SK-N-SH (cell line): ENCODE measurements at regions not wholly inside any gene's neighbourhood (a gene's known extent, or its start where the extent isn't known, plus 50 kb on each side); places are given as distances from the start of the nearest gene placed in this dataset.

Experiments used
- CTCF ChIA-PET: fragments of 300-600, 350-600 bp; formaldehyde crosslinking; extraction: SDS; loops from one replicate; lab custom pipeline; 2021; lab: Yijun Ruan, JAX
- POLR2A ChIA-PET: fragments of 350-600 bp; sonication (Branson Sonifier 250); formaldehyde crosslinking; extraction: SDS; loops from one replicate; lab custom pipeline; 2020; ENCODE audit warnings: antibody characterized with exemption, inconsistent platforms; lab: Yijun Ruan, JAX
- DNase-seq: peaks from one replicate; pipeline ENCODE4 v3.0.0; 2012
- H2AFZ ChIP-seq: fragments of 200-600 bp; sonication (generic); 2 replicates; pipeline ENCODE4 v1.8.1; 2016; ENCODE audit warnings: antibody characterized with exemption, mild to moderate bottlenecking, low read depth
- H3F3A ChIP-seq: fragments of 200-600 bp; sonication (generic); replicated peaks from 2 replicates; pipeline ENCODE3; 2016; ENCODE audit warnings: antibody characterized with exemption, mild to moderate bottlenecking; ENCODE audit not compliant: insufficient read depth
- H3K27ac ChIP-seq, 2 experiments: fragments of 200-500 bp in 1 of 2; fragments of 200-600 bp in 1 of 2; sonication (Bioruptor generic) in 1 of 2; sonication (generic), shearing (Covaris generic) in 1 of 2; 2 replicates each; pipeline versions ENCODE4 v1.5.1 to v1.6.1; 2014 to 2016; ENCODE audit warnings: low read depth in 2 of 2, inconsistent platforms in 1 of 2, low read length in 1 of 2, mild to moderate bottlenecking in 1 of 2, mixed read lengths in 1 of 2
- H3K27me3 ChIP-seq: fragments of 200-600 bp; sonication (generic), shearing (Covaris generic); 2 replicates; pipeline ENCODE4 v1.6.1; 2016; ENCODE audit warnings: mixed run types; ENCODE audit not compliant: insufficient read depth
- H3K36me3 ChIP-seq, 2 experiments: fragments of 200-500 bp in 1 of 2; fragments of 200-600 bp in 1 of 2; sonication (Bioruptor generic) in 1 of 2; sonication (generic) in 1 of 2; replicated peaks in 1 of 2; 2 replicates each; pipeline versions ENCODE3 to v1.5.1; 2014 to 2016; ENCODE audit warnings: low read length in 1 of 2, mild to moderate bottlenecking in 1 of 2; ENCODE audit not compliant: insufficient read depth in 2 of 2, control insufficient read depth in 1 of 2
- H3K4me1 ChIP-seq, 2 experiments: fragments of 200-500 bp in 1 of 2; fragments of 200-600 bp in 1 of 2; sonication (Bioruptor generic) in 1 of 2; sonication (generic), shearing (Covaris generic) in 1 of 2; 2 replicates each; pipeline versions ENCODE4 v1.5.1 to v1.6.1; 2014 to 2016; ENCODE audit warnings: low read depth in 1 of 2, low read length in 1 of 2, mixed run types in 1 of 2; ENCODE audit not compliant: insufficient read depth in 2 of 2, control insufficient read depth in 1 of 2
- H3K4me2 ChIP-seq: fragments of 200-600 bp; sonication (generic), shearing (Covaris generic); 2 replicates; pipeline ENCODE4 v1.6.1; 2017; ENCODE audit warnings: mixed run types
- H3K4me3 ChIP-seq, 2 experiments: fragments of 200-500 bp in 1 of 2; fragments of 200-600 bp in 1 of 2; sonication (Bioruptor generic) in 1 of 2; sonication (generic), shearing (Covaris generic) in 1 of 2; 2 replicates each; pipeline versions ENCODE4 v1.5.1 to v1.8.1; 2014 to 2016; ENCODE audit warnings: low read depth in 2 of 2, inconsistent platforms in 1 of 2, low read length in 1 of 2, mild to moderate bottlenecking in 1 of 2, mixed read lengths in 1 of 2, moderate library complexity in 1 of 2
- H3K79me2 ChIP-seq: fragments of 200-600 bp; sonication (generic); 2 replicates; pipeline ENCODE4 v1.8.1; 2017; ENCODE audit warnings: mild to moderate bottlenecking; ENCODE audit not compliant: insufficient read depth
- H3K9ac ChIP-seq: fragments of 200-600 bp; sonication (generic); 2 replicates; pipeline ENCODE4 v1.6.1; 2017; ENCODE audit warnings: mixed run types
- H3K9me2 ChIP-seq: fragments of 200-600 bp; sonication (generic); 2 replicates; pipeline ENCODE4 v1.6.1; 2017; ENCODE audit warnings: mixed run types
- H3K9me3 ChIP-seq: fragments of 200-600 bp; sonication (generic); 2 replicates; pipeline ENCODE4 v1.6.1; 2017; ENCODE audit warnings: mixed run types, mild to moderate bottlenecking, moderate library complexity
- H4K20me1 ChIP-seq: fragments of 200-600 bp; sonication (generic); 2 replicates; pipeline ENCODE4 v1.6.1; 2017; ENCODE audit warnings: mild to moderate bottlenecking, mixed run types; ENCODE audit not compliant: insufficient read depth
- CHD2 ChIP-seq: fragments of 150-350 bp; IDR thresholded peaks from 2 replicates; pipeline ENCODE4 v1.6.1; 2018; ENCODE audit warnings: low read length; ENCODE audit not compliant: partially characterized antibody
- ELF1 ChIP-seq: IDR thresholded peaks from 2 replicates; pipeline ENCODE4 v1.4.0; 2012
- EP300 ChIP-seq, 2 experiments: IDR thresholded peaks; 2 replicates each; pipeline versions ENCODE4 v1.4.0 to v1.6.1; 2012; ENCODE audit warnings: borderline replicate concordance in 1 of 2, low read depth in 1 of 2, low read length in 1 of 2
- EZH2phosphoT487 ChIP-seq: fragments of 200-600 bp; sonication (generic); IDR thresholded peaks from 2 replicates; pipeline ENCODE4 v1.6.1; 2017; ENCODE audit warnings: low read depth, mixed run types, mild to moderate bottlenecking, antibody characterized with exemption, moderate library complexity, borderline replicate concordance
- FOSL2 ChIP-seq: IDR thresholded peaks from 2 replicates; pipeline ENCODE4 v1.4.0; 2012; ENCODE audit warnings: low read depth, mild to moderate bottlenecking, moderate library complexity, borderline replicate concordance
- GATA2 ChIP-seq: sonication (generic); formaldehyde crosslinking; IDR thresholded peaks from 2 replicates; pipeline ENCODE4 v1.5.0; 2020; ENCODE audit warnings: mild to moderate bottlenecking, missing genetic modification reagents
- JUND ChIP-seq: IDR thresholded peaks from 2 replicates; pipeline ENCODE4 v1.4.0; 2012
- MXI1 ChIP-seq: IDR thresholded peaks from 2 replicates; pipeline ENCODE4 v1.6.1; 2012; ENCODE audit warnings: mild to moderate bottlenecking, low read depth, low read length, improper control_type of control experiment
- NFIC ChIP-seq: IDR thresholded peaks from 2 replicates; pipeline ENCODE4 v1.4.0; 2012; ENCODE audit warnings: borderline replicate concordance
- RAD21 ChIP-seq: IDR thresholded peaks from 2 replicates; pipeline ENCODE4 v1.6.1; 2012; ENCODE audit warnings: mild to moderate bottlenecking, low read length
- RCOR1 ChIP-seq: fragments of 150-350 bp; IDR thresholded peaks from 2 replicates; pipeline ENCODE4 v1.6.1; 2017; ENCODE audit warnings: antibody characterized with exemption, low read length
- RXRA ChIP-seq: IDR thresholded peaks from 2 replicates; pipeline ENCODE4 v1.4.0; 2012; ENCODE audit warnings: low read depth, mild to moderate bottlenecking, borderline replicate concordance
- WGBS: methylation state at CpG from one replicate; pipeline ENCODE4 v1.1.6; 2017; ENCODE audit warnings: low lambda C conversion rate; 5-methylcytosine and 5-hydroxymethylcytosine counted together
- TF ChIP-seq, protein P1 (sequence below): fragments of 150-350 bp; IDR thresholded peaks from 2 replicates; pipeline ENCODE4 v1.6.1; 2017; ENCODE audit warnings: antibody characterized with exemption, low read length, low read depth, borderline replicate concordance
- TF ChIP-seq, protein P2 (sequence below): IDR thresholded peaks from 2 replicates; pipeline ENCODE4 v1.4.0; 2012; ENCODE audit warnings: low read depth, borderline replicate concordance

DNA sequence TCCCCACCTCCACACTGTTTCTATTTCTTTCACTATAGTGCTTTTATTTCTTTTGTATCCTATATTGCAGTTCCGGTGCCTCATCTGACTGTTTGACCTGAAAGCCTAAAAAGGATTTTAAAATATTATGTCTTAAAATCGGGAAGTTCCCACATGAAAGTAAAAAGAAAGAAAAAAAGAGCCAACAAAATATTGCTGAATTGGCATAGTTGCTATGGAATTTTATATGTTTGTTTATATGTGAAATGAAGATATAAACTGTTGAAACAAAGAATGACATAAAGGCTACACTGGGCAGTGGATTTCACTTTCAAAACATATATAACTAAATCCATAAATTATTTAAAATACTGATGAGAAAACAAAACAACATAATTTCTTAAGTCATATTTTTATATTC lies 1383.7 kb downstream of the C4orf33 start:
- H3K4me3 ChIP-seq: no peak overlapping the region
- TF ChIP-seq, protein P1, sequence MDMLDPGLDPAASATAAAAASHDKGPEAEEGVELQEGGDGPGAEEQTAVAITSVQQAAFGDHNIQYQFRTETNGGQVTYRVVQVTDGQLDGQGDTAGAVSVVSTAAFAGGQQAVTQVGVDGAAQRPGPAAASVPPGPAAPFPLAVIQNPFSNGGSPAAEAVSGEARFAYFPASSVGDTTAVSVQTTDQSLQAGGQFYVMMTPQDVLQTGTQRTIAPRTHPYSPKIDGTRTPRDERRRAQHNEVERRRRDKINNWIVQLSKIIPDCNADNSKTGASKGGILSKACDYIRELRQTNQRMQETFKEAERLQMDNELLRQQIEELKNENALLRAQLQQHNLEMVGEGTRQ: no peak
- no peak for TF ChIP-seq CHD2
- TF ChIP-seq, protein P2, sequence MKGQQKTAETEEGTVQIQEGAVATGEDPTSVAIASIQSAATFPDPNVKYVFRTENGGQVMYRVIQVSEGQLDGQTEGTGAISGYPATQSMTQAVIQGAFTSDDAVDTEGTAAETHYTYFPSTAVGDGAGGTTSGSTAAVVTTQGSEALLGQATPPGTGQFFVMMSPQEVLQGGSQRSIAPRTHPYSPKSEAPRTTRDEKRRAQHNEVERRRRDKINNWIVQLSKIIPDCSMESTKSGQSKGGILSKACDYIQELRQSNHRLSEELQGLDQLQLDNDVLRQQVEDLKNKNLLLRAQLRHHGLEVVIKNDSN: no peak
- no peak for TF ChIP-seq GATA2 (CRISPR knock-in tag)
- no peak for TF ChIP-seq EZH2phosphoT487
- no peak for TF ChIP-seq ELF1
- TF ChIP-seq EP300 (IDR thresholded peaks at IDR 0.05; ENCODE audit: borderline replicate concordance in 1 of 2, low read depth in 1 of 2, low read length in 1 of 2): no peak
- TF ChIP-seq RAD21: no peak
- TF ChIP-seq NFIC: no peak
- no peak for TF ChIP-seq RCOR1
- TF ChIP-seq, all 33 proteins: peak for 0
- no peaks in the 10 kb centered on the region for H3K4me1 ChIP-seq
- no peak overlapping the region for H3K4me2 ChIP-seq
- H3F3A ChIP-seq: no peaks in the 10 kb centered on the region
- DNase-seq: no peak
- no peaks in the 10 kb centered on the region for H3K79me2 ChIP-seq
- no peaks in the 10 kb centered on the region for H3K9me3 ChIP-seq
- H3K9me2 ChIP-seq: no peaks in the 10 kb centered on the region
- no peaks in the 10 kb centered on the region for H3K36me3 ChIP-seq
- ChIA-PET POLR2A (no interaction called here), CTCF (no interaction called here)
- H3K27me3 ChIP-seq: no peaks in the 10 kb centered on the region
- WGBS: 5% methylated on average over 2 of the region's 2 CpGs
- no peak overlapping the region for H3K9ac ChIP-seq
- H2AFZ ChIP-seq: no peak overlapping the region
- no peaks in the 10 kb centered on the region for H4K20me1 ChIP-seq
- no peak overlapping the region for H3K27ac ChIP-seq

DNA sequence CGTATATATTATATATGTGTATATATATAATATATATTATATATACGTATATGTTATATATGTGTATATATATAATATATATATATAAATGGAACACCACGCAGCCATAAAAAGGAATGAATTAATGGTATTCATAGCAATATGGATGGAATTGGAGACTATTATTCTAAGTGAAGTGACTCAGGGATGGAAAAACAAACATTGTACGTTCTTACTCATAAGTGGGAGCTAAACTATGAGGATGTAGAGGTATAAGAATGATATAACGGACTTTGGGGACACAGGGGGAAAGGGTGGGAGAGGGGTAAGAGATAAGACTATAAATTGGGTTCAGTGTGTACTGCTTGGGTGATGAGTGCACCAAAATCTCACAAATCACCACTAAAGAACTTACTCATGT lies 1388.9 kb downstream of the C4orf33 start:
- no peaks in the 10 kb centered on the region for H3K9me3 ChIP-seq
- H3K9ac ChIP-seq: no peak overlapping the region
- H3K4me1 ChIP-seq: no peaks in the 10 kb centered on the region
- no peaks in the 10 kb centered on the region for H3K9me2 ChIP-seq
- no peaks in the 10 kb centered on the region for H4K20me1 ChIP-seq
- no peak overlapping the region for H3K4me3 ChIP-seq
- 53% methylated on average over 5 of the region's 5 CpGs for WGBS
- H3K27me3 ChIP-seq: no peaks in the 10 kb centered on the region
- no peaks in the 10 kb centered on the region for H3K36me3 ChIP-seq
- H2AFZ ChIP-seq: no peak overlapping the region
- TF ChIP-seq MXI1: no peak
- TF ChIP-seq RXRA: no peak
- TF ChIP-seq FOSL2: no peak
- TF ChIP-seq, protein P1: no peak
- TF ChIP-seq JUND: no peak
- POLR2A ChIA-PET: no interaction called here
- H3K4me2 ChIP-seq: no peak overlapping the region
- DNase-seq: no peak
- H3F3A ChIP-seq: no peaks in the 10 kb centered on the region
- no peak overlapping the region for H3K27ac ChIP-seq
- CTCF ChIA-PET: interaction anchor here (0.6 kb wide), 1 partner anchor 218 kb away, joined by 3 read pairs; no protein-coding TSS in a partner anchor
- no peaks in the 10 kb centered on the region for H3K79me2 ChIP-seq
